Endothelial cell of umbilical vein (primary cell): ENCODE measurements at regions not wholly inside any gene's neighbourhood (a gene's known extent, or its start where the extent isn't known, plus 50 kb on each side); places are given as distances from the start of the nearest gene placed in this dataset.

Experiments used
- BruUV-seq: library from RNA; stranded (reverse); fragments of 400-500 nt; replicated peaks from 2 replicates; lab custom pipeline; 2021; lab: Mats Ljungman, UMichigan
- CTCF ChIA-PET: fragments of 300-600, 350-600 bp; sonication (Branson Sonifier 250); formaldehyde crosslinking; loops from one replicate; lab custom pipeline; 2021; ENCODE audit warnings: antibody characterized with exemption, inconsistent platforms; lab: Charles Lee
- POLR2A ChIA-PET: fragments of 300-600, 350-600 bp; sonication (Branson Sonifier 250); formaldehyde crosslinking; loops from one replicate; lab custom pipeline; 2021; ENCODE audit warnings: antibody characterized with exemption, inconsistent platforms; lab: Charles Lee
- DNase-seq: peaks from one replicate; pipeline ENCODE4 v3.0.0-alpha.2; 2011; ENCODE audit warnings: low read depth, low spot score
- FAIRE-seq: peaks from 2 replicates; lab custom pipeline; 2011; peaks lifted over from hg19 to GRCh38; lab: Jason Lieb, UNC
- H2AFZ ChIP-seq: 2 replicates; pipeline ENCODE4 v1.6.0; 2012; ENCODE audit warnings: low read depth, low read length, control low read depth, inconsistent platforms
- H3K27ac ChIP-seq: 2 replicates; pipeline ENCODE4 v1.5.1; 2011; ENCODE audit warnings: low read depth, mild to moderate bottlenecking, control low read depth, low read length, moderate library complexity; ENCODE audit not compliant: insufficient read depth
- H3K27me3 ChIP-seq, 2 experiments: 2 replicates each; pipeline versions ENCODE4 v1.6.0 to v1.6.1; 2011; ENCODE audit warnings: low read length in 2 of 2, mixed read lengths in 1 of 2; ENCODE audit not compliant: control insufficient read depth in 2 of 2, insufficient read depth in 2 of 2
- H3K36me3 ChIP-seq, 2 experiments: 2 replicates in 1 of 2; 3 replicates in 1 of 2; pipeline ENCODE4 v1.5.1; 2011; ENCODE audit warnings: low read length in 2 of 2, mild to moderate bottlenecking in 1 of 2, moderate library complexity in 1 of 2; ENCODE audit not compliant: control insufficient read depth in 2 of 2, insufficient read depth in 2 of 2; ENCODE audit errors: extremely low read depth in 1 of 2
- H3K4me1 ChIP-seq: 3 replicates; pipeline ENCODE4 v1.5.1; 2011; ENCODE audit warnings: mild to moderate bottlenecking, low read length; ENCODE audit not compliant: control insufficient read depth, insufficient read depth; ENCODE audit errors: extremely low read depth
- H3K4me2 ChIP-seq: 2 replicates; pipeline ENCODE4 v1.6.1; 2011; ENCODE audit warnings: low read length, control low read depth, mixed read lengths; ENCODE audit not compliant: insufficient read depth
- H3K4me3 ChIP-seq, 3 experiments: fragments of 200-600 bp in 1 of 3; sonication (generic), shearing (Covaris generic) in 1 of 3; replicated peaks in 1 of 3; 2 replicates each; pipeline ENCODE4 v1.5.1; 2011 to 2016; ENCODE audit warnings: control low read depth in 3 of 3, low read length in 3 of 3, mild to moderate bottlenecking in 2 of 3, inconsistent platforms in 1 of 3, low read depth in 1 of 3, moderate library complexity in 1 of 3; ENCODE audit not compliant: insufficient read depth in 1 of 3
- H3K79me2 ChIP-seq: 2 replicates; pipeline ENCODE4 v1.6.0; 2012; ENCODE audit warnings: low read length, inconsistent platforms; ENCODE audit not compliant: control insufficient read depth, insufficient read depth
- H3K9ac ChIP-seq: replicated peaks from 2 replicates; pipeline ENCODE3; 2011; ENCODE audit warnings: low read length, control low read depth; ENCODE audit not compliant: insufficient read depth; ENCODE audit errors: extremely low read depth
- H3K9me1 ChIP-seq: replicated peaks from 3 replicates; pipeline ENCODE4 v1.6.0; 2011; ENCODE audit warnings: mild to moderate bottlenecking, low read length; ENCODE audit not compliant: control insufficient read depth, insufficient read depth; ENCODE audit errors: extremely low read depth
- H3K9me3 ChIP-seq: replicated peaks from 2 replicates; pipeline ENCODE4 v1.5.1; 2012; ENCODE audit warnings: low read length, inconsistent platforms; ENCODE audit not compliant: control insufficient read depth, insufficient read depth
- H4K20me1 ChIP-seq: replicated peaks from 2 replicates; pipeline ENCODE3; 2011; ENCODE audit warnings: mild to moderate bottlenecking, low read length; ENCODE audit not compliant: control insufficient read depth, insufficient read depth; ENCODE audit errors: extremely low read depth
- EZH2 ChIP-seq: IDR thresholded peaks from 2 replicates; pipeline ENCODE4 v1.6.1; 2012; ENCODE audit warnings: borderline replicate concordance, low read depth, mild to moderate bottlenecking, moderate library complexity, low read length, inconsistent platforms; ENCODE audit not compliant: severe bottlenecking
- FOS ChIP-seq: IDR thresholded peaks from 2 replicates; pipeline ENCODE4 v1.6.1; 2011; ENCODE audit warnings: mild to moderate bottlenecking, low read length, moderate library complexity, borderline replicate concordance; ENCODE audit not compliant: insufficient read depth
- GATA2 ChIP-seq: IDR thresholded peaks from 2 replicates; pipeline ENCODE4 v1.7.0; 2011; ENCODE audit warnings: low read depth, mild to moderate bottlenecking, moderate library complexity, mixed read lengths, low read length; ENCODE audit not compliant: insufficient read length, insufficient read depth
- JUN ChIP-seq: IDR thresholded peaks from 2 replicates; pipeline ENCODE4 v1.6.1; 2011; ENCODE audit warnings: borderline replicate concordance, low read depth; ENCODE audit not compliant: insufficient read length, insufficient read depth
- MAX ChIP-seq: IDR thresholded peaks from 2 replicates; pipeline ENCODE4 v1.6.1; 2011; ENCODE audit not compliant: insufficient read depth, insufficient read length
- MYC ChIP-seq: IDR thresholded peaks from one replicate; pipeline ENCODE4 v1.6.1; 2011; ENCODE audit warnings: mild to moderate bottlenecking, low read depth, low read length
- POLR2A ChIP-seq: IDR thresholded peaks from 2 replicates; pipeline ENCODE4 v1.6.1; 2012; ENCODE audit warnings: low read depth, mild to moderate bottlenecking, control low read depth, low read length
- POLR2AphosphoS5 ChIP-seq: IDR thresholded peaks from 2 replicates; pipeline ENCODE4 v1.6.1; 2012; ENCODE audit warnings: low read depth, mild to moderate bottlenecking, control low read depth, low read length, moderate library complexity; ENCODE audit not compliant: insufficient read depth
- dilution Hi-C: fragments of 300-500 bp; cut with MboI; formaldehyde crosslinking; loops from one replicate; pipeline ENCODE4 v1.15.0; 2019; ENCODE audit warnings: low sequenced_read_pairs; ENCODE audit not compliant: extremely low pct_ligation_motif_present
- intact Hi-C: fragments of 100-400 bp; cut with micrococcal nuclease; formaldehyde crosslinking; loops from one replicate; pipeline ENCODE4 v1.10.0; 2022
- TF ChIP-seq, protein P1 (sequence below), 2 donors: IDR thresholded peaks; 1 replicate in 1 of 2; 2 replicates in 1 of 2; pipeline ENCODE4 v1.5.1; 2011; ENCODE audit warnings: low read length in 2 of 2, mild to moderate bottlenecking in 2 of 2, moderate library complexity in 2 of 2, control low read depth in 1 of 2, inconsistent platforms in 1 of 2, low read depth in 1 of 2; ENCODE audit not compliant: insufficient read depth in 1 of 2; ENCODE audit errors: extremely low read depth in 1 of 2

- CTCF ChIA-PET = no interaction called here
- Histone ChIP-seq H3K27ac (no peak overlapping the region), H2AFZ (no peak overlapping the region), H3K4me2 (no peak overlapping the region), H3K27me3 (no peaks in the 10 kb centered on the region), H3K9me3 (no peaks in the 10 kb centered on the region), H3K9ac (no peak overlapping the region), H4K20me1 (no peaks in the 10 kb centered on the region), H3K4me1 (peaks cover 59% of the 10 kb centered on the region), H3K4me3 (no peak overlapping the region), H3K36me3 (no peaks in the 10 kb centered on the region), H3K79me2 (no peaks in the 10 kb centered on the region), H3K9me1 (no peaks in the 10 kb centered on the region)
- POLR2A ChIA-PET = interaction anchor here (0.5 kb wide), 1 partner anchor 548 kb away, joined by 4 read pairs; no protein-coding TSS in a partner anchor
- FAIRE-seq (no peak), DNase-seq (no peak)
- BruUV-seq = no TSS peak
- intact Hi-C loops = loop anchor here (10.0 kb wide), 1 partner anchor 758 kb away; no protein-coding TSS in a partner anchor
- dilution Hi-C loops = no loop called here
- no peak for TF ChIP-seq POLR2A
- TF ChIP-seq EZH2 = no peak
- TF ChIP-seq MYC = no peak
- no peak for TF ChIP-seq POLR2AphosphoS5
- no peak for TF ChIP-seq JUN
- TF ChIP-seq, protein P1, sequence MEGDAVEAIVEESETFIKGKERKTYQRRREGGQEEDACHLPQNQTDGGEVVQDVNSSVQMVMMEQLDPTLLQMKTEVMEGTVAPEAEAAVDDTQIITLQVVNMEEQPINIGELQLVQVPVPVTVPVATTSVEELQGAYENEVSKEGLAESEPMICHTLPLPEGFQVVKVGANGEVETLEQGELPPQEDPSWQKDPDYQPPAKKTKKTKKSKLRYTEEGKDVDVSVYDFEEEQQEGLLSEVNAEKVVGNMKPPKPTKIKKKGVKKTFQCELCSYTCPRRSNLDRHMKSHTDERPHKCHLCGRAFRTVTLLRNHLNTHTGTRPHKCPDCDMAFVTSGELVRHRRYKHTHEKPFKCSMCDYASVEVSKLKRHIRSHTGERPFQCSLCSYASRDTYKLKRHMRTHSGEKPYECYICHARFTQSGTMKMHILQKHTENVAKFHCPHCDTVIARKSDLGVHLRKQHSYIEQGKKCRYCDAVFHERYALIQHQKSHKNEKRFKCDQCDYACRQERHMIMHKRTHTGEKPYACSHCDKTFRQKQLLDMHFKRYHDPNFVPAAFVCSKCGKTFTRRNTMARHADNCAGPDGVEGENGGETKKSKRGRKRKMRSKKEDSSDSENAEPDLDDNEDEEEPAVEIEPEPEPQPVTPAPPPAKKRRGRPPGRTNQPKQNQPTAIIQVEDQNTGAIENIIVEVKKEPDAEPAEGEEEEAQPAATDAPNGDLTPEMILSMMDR (IDR thresholded peaks at IDR 0.05; ENCODE audit: extremely low read depth in 1 of 2, insufficient read depth in 1 of 2, low read depth in 1 of 2, low read length in 2 of 2) = no peak
- no peak for TF ChIP-seq FOS
- TF ChIP-seq GATA2 = no peak
- TF ChIP-seq MAX = no peak
Measured at GRCh38 chr13:40442826-40443225, 223.6 kb downstream of the FOXO1 start.
